ENCODE measurements at regions not wholly inside any gene's neighbourhood (a gene's known extent, or its start where the extent isn't known, plus 50 kb on each side); places are given as distances from the start of the nearest gene placed in this dataset.
"Not testable (repeated sequence)": the region's sequence is repeated elsewhere in the genome, so short reads cannot be mapped to it uniquely, and the experiment has no call there.

GRCh38 chr5:10891193-10891592 is 130.2 kb upstream of the DAP start:
- Histone ChIP-seq H3K4me3 (no peak overlapping the region), H3K9me3 (peaks cover 0 to 14% (median 0%) of the 10 kb centered on the region in 12 donors), H3K27me3 (no peaks in the 10 kb centered on the region), H3K27ac (no peak overlapping the region), H3K36me3 (no peaks in the 10 kb centered on the region), H3K4me1 (no peaks in the 10 kb centered on the region)
- DNase-seq (no peak), ATAC-seq (no peak)
- WGBS, 4 donors: 82 to 88% (median 86%) methylated on average over 1 of the region's 1 CpG
- intact Hi-C loops (cut with DNase I): no loop called here
- no peak for TF ChIP-seq POLR2A (IDR thresholded peaks at IDR 0.05)
- TF ChIP-seq, protein P1, sequence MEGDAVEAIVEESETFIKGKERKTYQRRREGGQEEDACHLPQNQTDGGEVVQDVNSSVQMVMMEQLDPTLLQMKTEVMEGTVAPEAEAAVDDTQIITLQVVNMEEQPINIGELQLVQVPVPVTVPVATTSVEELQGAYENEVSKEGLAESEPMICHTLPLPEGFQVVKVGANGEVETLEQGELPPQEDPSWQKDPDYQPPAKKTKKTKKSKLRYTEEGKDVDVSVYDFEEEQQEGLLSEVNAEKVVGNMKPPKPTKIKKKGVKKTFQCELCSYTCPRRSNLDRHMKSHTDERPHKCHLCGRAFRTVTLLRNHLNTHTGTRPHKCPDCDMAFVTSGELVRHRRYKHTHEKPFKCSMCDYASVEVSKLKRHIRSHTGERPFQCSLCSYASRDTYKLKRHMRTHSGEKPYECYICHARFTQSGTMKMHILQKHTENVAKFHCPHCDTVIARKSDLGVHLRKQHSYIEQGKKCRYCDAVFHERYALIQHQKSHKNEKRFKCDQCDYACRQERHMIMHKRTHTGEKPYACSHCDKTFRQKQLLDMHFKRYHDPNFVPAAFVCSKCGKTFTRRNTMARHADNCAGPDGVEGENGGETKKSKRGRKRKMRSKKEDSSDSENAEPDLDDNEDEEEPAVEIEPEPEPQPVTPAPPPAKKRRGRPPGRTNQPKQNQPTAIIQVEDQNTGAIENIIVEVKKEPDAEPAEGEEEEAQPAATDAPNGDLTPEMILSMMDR (IDR thresholded peaks at IDR 0.05): no peak

- no peak overlapping the region for H3K4me3 ChIP-seq
These were observed 125.5 kb upstream of the DAP start for GRCh38 chr5:10886497-10886896.

GRCh38 chr5:10885026-10885425 is 124.0 kb upstream of the DAP start:
- no peaks in the 10 kb centered on the region for H3K27me3 ChIP-seq
- H3K4me1 ChIP-seq: no peaks in the 10 kb centered on the region
- no peak for DNase-seq
- H3K36me3 ChIP-seq: no peaks in the 10 kb centered on the region
- no peak for TF ChIP-seq POLR2A (IDR thresholded peaks at IDR 0.05)
- TF ChIP-seq, protein P1 (IDR thresholded peaks at IDR 0.05): no peak
- intact Hi-C loops (cut with DNase I): no loop called here
- no peak for ATAC-seq
- no peak overlapping the region for H3K4me3 ChIP-seq
- peaks cover 0 to 3% (median 0%) of the 10 kb centered on the region in 12 donors for H3K9me3 ChIP-seq
- 66 to 76% (median 70%) methylated on average over 6 of the region's 6 CpGs for WGBS, 4 donors
- H3K27ac ChIP-seq: no peak overlapping the region

More at GRCh38 chr5:10886497-10886896, 125.5 kb upstream of the DAP start:
- 86 to 96% (median 91%) methylated on average over 2 of the region's 2 CpGs for WGBS, 4 donors
- TF ChIP-seq, protein P1 (IDR thresholded peaks at IDR 0.05): no peak
- Histone ChIP-seq H3K27ac (no peak overlapping the region), H3K36me3 (no peaks in the 10 kb centered on the region), H3K27me3 (no peaks in the 10 kb centered on the region), H3K4me1 (no peaks in the 10 kb centered on the region), H3K9me3 (peaks cover 0 to 13% (median 0%) of the 10 kb centered on the region in 12 donors)
- ATAC-seq (no peak), DNase-seq (no peak)
- intact Hi-C loops (cut with DNase I): no loop called here

DNA sequence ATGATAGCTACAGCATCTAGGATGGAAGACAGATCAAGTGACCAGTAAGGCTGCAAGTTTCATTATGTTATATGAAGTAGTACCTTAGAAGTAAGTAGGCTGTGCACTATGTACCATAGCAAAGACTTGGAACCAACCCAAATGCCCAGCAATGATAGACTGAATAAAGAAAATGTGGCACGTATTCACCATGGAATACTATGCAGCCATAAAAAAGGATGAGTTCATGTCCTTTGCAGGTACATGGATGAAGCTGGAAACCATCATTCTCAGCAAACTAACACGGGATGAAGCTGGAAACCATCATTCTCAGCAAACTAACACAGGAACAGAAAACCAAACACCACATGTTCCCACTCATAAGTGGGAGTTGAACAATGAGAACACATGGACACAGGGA is 122.9 kb upstream of the DAP start:
- H3K36me3 ChIP-seq; intact Hi-C loops (cut with DNase I); ATAC-seq; H3K4me3 ChIP-seq; DNase-seq; H3K9me3 ChIP-seq; H3K27ac ChIP-seq; H3K4me1 ChIP-seq; H3K27me3 ChIP-seq: not testable (repeated sequence)
- WGBS, 4 donors: 83 to 91% (median 85%) methylated on average over 2 of the region's 2 CpGs

GRCh38 chr5:10880934-10881333 is 119.9 kb upstream of the DAP start:
- no peak for DNase-seq

DNA sequence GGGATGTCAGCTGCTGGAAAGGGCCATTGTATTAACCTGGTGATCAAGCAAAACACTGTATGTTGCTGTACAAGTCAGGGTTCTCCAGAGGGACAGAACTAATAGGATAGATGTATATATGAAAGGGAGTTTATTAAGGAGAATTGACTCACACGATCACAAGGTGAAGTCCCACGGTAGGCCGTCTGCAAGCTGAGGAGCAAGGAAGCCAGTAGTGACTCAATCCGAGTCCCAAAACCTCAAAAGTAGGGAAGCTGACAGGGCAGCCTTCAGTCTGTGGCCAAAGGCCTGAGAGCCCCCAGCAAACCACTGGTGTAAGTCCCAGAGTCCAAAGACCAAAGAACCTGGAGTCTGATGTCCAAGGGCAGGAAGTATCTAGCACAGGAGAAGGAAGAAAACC is 116.0 kb upstream of the DAP start:
- H3K36me3 ChIP-seq; H3K4me1 ChIP-seq; H3K4me3 ChIP-seq; H3K27ac ChIP-seq; DNase-seq; H3K9me3 ChIP-seq; H3K27me3 ChIP-seq; intact Hi-C loops (cut with DNase I); ATAC-seq: not testable (repeated sequence)
- 76 to 91% (median 86%) methylated on average over 4 of the region's 4 CpGs for WGBS, 4 donors

More at GRCh38 chr5:10880934-10881333, 119.9 kb upstream of the DAP start:
- no peak for ATAC-seq
- Histone ChIP-seq H3K27ac (no peak overlapping the region), H3K27me3 (no peaks in the 10 kb centered on the region), H3K36me3 (no peaks in the 10 kb centered on the region), H3K9me3 (peaks cover 0 to 3% (median 0%) of the 10 kb centered on the region in 12 donors), H3K4me1 (no peaks in the 10 kb centered on the region), H3K4me3 (no peak overlapping the region)
- intact Hi-C loops (cut with DNase I): no loop called here
- 75 to 81% (median 76%) methylated on average over 4 of the region's 4 CpGs for WGBS, 4 donors
- TF ChIP-seq POLR2A (IDR thresholded peaks at IDR 0.05): no peak
- TF ChIP-seq, protein P1 (IDR thresholded peaks at IDR 0.05): no peak

All from heart left ventricle (tissue), 16 donors.